Stimulated activated CD8-positive, alpha-beta memory T cell treated with anti-CD3 and anti-CD28 coated beads, Interleukin-2, amount 100 ng/mL, for 48 hours (primary cell): ENCODE measurements at regions not wholly inside any gene's neighbourhood (a gene's known extent, or its start where the extent isn't known, plus 50 kb on each side); places are given as distances from the start of the nearest gene placed in this dataset.

ENCODE experiments used
- DNase-seq, 2 donors: peaks; one replicate each; pipeline ENCODE4 v3.0.0-alpha.2; 2020; ENCODE audit warnings: low read depth in 2 of 2

DNA sequence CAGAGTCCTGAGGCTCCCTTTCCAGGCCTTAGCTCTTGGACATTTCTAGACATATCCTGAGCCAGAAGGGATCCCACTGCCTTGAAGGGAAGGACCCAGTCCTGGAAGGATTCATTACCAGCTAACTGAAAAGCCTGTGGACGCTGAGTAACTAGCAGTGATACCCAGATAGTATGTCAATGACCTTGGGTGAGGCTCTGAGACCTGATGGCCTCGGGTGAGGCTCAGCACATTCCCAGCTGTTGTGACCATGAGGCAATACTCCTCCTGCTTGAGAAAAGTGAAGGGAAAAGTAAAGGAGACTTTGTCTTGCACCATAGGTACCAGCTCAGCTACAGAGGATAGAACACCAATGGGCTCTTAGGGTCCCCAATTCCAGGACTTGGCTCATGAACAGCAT, 268.1 kb downstream of the DKK2 start:
- DNase-seq, result no peak

DNA sequence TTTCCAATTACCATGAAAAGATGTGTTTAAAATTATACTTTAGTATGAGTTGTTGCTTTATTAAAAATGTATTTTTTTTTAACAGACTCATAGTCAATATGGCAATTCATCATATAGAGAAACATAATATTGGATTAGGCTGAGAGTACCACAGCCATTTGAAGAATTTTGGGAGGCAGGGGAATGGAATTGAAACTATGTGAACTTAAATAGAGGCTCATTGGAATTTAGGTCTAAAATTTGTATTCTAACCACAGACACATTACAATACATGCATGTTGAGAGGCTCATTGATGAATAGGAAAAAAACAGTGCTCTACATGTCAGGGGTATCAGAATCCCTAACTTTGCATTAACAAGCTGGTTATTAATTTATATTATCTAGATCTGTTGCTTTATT, 269.6 kb downstream of the DKK2 start:
- no peak for DNase-seq

GRCh38 chr4:106764774-106765173, 271.3 kb downstream of the DKK2 start:
- no peak for DNase-seq

GRCh38 chr4:106762666-106763443, 273.3 kb downstream of the DKK2 start:
- no peak for DNase-seq

DNA sequence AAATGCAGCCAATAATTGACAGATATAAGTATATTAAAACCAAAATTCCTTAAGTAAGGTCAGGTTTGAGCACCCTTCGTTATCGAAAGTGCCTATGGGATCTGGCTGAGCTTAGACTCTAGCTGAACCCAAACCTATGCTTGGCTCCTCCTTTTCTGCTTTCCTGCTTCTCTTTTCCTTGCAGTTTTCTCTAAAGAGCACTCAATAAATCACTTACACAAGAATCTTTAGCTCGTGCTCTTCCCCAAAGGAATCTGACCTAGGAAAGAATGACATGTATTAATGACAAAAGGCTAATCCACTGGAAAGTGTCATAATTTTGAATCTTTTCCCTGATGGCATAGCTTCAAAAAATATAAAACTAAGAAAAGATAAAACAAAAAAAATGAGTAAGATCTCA, 282.7 kb downstream of the DKK2 start:
- DNase-seq, result no peak

GRCh38 chr4:106746451-106746850, 289.7 kb downstream of the DKK2 start:
- DNase-seq, result no peak

DNA sequence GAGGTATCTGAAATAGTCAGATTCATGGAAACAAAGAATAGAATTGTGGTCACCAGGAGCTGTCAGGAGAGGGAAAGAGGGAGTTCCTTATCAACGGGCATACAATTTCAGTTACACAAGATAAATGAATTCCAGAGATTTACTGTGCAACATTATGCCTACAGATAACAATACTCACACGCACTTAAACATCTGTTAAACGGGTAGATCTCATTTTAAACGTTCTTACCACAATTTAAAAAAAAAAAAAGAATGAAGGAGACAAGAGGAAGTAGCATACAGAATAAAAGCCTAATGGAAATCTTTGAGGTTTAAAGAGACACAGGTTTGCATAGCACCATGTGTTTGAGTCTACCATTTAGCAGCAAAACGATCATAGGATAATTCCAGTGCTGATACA, 298.0 kb downstream of the DKK2 start:
- no peak for DNase-seq

DNA sequence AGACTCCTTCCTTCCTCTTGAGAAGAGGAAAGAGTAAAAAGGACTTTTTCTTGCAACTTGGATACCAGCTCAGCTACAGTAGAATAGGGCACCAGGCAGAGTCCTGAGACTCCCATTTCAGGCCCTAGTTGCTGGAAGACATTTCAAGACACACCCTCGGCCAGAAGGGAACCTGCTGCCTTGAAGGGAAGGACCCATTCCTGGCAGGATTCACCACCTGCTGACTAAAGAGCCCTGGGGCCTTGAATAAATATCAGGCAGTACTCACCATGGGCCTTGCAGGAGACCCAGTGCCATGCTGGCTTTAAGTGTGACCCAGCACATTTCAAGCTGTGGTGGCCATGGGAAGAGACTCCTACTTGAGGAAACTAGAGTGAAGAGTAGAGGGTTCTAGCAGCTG, 317.6 kb downstream of the DKK2 start:
- no peak for DNase-seq

GRCh38 chr4:106717091-106717490, 319.0 kb downstream of the DKK2 start:
- no peak for DNase-seq

GRCh38 chr4:106715825-106716224, 320.3 kb downstream of the DKK2 start:
- DNase-seq, result no peak

DNA sequence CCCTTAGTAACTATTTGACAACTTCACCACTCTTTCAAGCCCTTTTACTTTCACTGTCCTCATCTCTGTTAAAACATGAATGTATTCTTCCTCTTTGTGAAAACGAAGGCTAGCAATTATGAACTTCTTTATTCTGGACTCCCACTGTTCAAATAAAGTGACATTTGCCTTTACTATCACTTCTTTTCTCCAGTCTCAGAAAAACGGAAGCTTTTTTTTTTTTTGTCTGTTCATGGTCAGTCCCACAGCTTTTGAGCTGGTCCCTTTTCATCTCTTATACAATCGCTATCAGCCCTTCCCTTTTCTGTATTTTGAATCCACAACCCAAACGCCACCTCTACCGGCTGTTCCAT, 327.7 kb downstream of the DKK2 start:
- DNase-seq, result no peak

GRCh38 chr4:106707776-106708463, 328.2 kb downstream of the DKK2 start:
- no peak for DNase-seq

- DNase-seq, result no peak
These were observed 331.8 kb downstream of the DKK2 start for GRCh38 chr4:106704253-106704870.

- no peak for DNase-seq
These were observed 331.7 kb upstream of the GIMD1 start for GRCh38 chr4:106700321-106700720.

DNA sequence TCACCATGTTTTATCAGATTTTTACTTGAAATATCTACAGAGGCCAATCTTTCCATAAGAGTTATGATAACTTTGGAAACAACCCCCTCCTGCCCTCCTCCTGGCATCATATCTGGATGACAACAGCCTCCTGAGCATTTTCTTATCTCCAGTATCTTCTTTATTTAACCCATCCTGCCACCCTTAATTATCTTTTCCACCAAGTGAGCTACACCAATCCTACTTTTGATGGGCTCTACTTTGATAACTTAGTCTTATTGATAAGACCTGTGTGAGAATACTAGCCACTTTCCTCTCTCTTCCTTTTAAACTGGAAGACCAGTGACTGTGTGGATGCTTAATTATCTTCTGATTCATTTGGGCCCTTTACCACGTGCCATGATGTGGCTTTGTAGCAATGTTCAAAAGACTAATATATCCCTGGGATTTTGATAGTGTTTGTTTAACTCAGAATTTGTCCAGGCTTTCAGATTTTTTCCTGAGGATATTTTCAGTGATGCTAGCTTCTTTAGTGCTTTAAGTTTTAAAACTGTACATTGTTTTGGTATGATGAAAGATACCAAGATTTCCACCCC, 330.1 kb upstream of the GIMD1 start:
- DNase-seq, result no peak

DNA sequence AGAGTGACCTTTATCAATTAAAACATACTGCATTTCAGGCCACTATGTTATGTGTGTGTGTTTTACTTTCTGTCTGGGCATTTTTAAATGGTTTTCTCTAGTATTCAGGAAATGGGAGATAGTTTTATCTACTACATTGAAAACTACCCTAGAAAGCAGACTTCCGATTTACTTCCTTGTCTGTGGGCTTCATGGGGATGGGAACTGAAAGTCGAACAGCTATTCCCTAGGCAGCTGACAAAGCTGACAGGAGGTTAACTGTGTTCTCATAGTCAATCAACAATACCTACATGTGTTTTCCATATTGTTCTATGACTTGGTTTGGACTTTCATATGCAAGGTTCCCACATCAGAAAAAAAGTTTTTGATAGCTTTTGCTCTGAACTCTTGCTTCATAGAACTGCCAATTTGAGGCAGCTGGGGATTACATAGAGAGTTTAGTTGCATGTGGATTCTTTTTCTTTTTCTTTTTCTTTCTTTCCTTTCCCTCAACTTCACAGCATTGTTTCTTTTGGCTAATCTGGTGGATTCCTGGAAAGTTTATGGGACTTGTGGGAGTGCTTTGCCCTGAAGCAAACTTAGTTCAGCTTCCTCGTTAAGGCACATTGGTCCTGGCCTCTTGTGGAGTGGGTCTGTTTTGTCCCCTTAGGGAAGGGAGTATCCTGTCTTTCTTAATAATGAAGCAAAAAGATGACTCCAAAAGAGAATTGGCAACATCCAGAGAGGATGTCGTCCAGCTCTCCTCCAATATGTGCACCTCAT, 327.1 kb upstream of the GIMD1 start:
- no peak for DNase-seq

- no peak for DNase-seq
These were observed 325.7 kb upstream of the GIMD1 start for GRCh38 chr4:106694232-106694631.

- no peak for DNase-seq
These were observed 323.2 kb upstream of the GIMD1 start for GRCh38 chr4:106691749-106692148.

DNA sequence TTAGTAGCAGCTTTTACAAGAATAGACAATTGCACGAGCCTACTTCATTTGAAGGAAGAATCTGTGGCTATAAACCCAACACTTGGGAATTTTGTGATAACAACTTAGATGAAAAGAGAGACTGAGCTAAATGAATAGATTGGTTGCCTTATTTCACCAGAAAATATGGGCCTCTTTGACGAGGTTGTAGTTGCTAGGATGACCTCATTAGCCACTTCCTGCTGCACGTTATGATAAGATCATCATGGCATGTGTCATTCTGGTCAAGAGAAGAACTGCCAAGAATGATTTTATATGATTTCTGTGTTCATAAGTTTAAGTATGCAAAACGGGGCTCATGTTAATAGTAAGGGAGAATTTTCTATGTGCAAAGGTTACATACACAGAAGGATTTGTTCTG, 321.9 kb upstream of the GIMD1 start:
- no peak for DNase-seq

DNA sequence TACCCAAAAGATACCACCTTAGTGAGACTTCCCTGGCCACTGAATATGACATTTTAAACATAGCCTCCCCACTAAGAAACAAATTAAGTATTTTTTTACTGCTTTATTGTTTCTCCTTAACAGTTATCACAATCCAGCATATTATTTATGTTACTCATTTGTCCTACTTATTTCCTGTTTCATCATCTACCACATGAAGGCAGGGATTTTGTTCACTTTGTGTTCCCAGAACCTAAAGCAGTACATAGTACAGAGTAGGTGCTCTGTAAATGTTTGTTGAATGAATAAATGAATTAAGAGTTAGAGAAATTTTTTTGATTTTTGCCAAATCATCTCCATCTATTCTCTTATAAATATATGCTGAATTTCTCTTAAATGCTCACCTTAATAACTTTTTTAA, 318.4 kb upstream of the GIMD1 start:
- no peak for DNase-seq

GRCh38 chr4:106681381-106681921, 312.9 kb upstream of the GIMD1 start:
- no peak for DNase-seq

- no peak for DNase-seq
These were observed 310.5 kb upstream of the GIMD1 start for GRCh38 chr4:106679063-106679462.
